ENCODE measurements at regions not wholly inside any gene's neighbourhood (a gene's known extent, or its start where the extent isn't known, plus 50 kb on each side); places are given as distances from the start of the nearest gene placed in this dataset.
"Not testable (repeated sequence)": the region's sequence is repeated elsewhere in the genome, so short reads cannot be mapped to it uniquely, and the experiment has no call there.

DNA sequence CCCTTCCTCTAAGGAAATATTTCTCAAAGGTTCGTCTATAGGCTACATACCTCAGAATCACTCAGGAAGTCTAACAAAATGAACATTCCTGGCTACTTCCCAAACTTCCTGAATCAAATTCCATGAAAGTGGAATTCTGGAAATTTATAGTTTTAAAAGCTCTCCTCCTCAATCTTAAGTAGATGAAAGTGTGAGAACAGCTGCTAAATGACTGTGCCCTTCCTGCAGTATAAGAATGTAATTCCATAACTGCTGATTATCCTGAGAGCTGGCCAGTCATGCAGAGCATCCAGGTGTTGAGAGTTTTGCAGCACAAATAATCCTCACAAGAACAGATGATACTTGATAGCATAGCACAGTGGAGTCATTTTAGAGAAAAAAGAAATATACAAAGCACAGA is 265.0 kb downstream of the KCNJ3 start:
- H3K36me3 ChIP-seq, result no peaks in the 10 kb centered on the region
- H3K27me3 ChIP-seq, result no peaks in the 10 kb centered on the region
- no peak for TF ChIP-seq CTCF (IDR thresholded peaks at IDR 0.05)
- H3K4me1 ChIP-seq, result no peaks in the 10 kb centered on the region
- no peak overlapping the region for H3K27ac ChIP-seq
- intact Hi-C loops (cut with DNase I), result no loop called here
- no peak overlapping the region for H3K4me3 ChIP-seq
- H3K9me3 ChIP-seq, result no peaks in the 10 kb centered on the region
- DNase-seq, result no peak
- no peak overlapping the region for H3K9ac ChIP-seq (ENCODE audit: low read depth in 2 of 2, low read length in 2 of 2)

DNA sequence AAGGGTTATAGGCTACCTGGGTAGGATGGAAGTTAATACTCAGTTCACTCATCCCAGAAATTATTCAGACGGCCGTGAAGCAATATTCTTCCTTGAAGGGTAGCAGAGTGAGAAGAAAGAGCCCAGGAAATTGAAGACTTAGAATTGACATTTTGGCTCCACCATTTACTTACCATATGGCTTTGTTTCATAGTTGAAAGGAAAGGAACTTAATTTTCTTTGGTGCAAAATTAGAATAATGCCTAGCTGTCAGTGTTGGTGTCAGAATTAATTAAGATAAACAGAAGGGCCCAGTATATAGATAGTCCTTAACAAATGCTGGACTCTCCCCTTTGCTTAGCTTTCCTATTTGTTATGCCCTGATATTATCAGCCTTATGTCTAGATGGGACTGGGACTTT is 263.2 kb downstream of the KCNJ3 start:
- Histone ChIP-seq H3K9ac (ENCODE audit: low read depth in 2 of 2, low read length in 2 of 2) (no peak overlapping the region), H3K4me1 (no peaks in the 10 kb centered on the region), H3K4me3 (no peak overlapping the region), H3K36me3 (no peaks in the 10 kb centered on the region), H3K27me3 (no peaks in the 10 kb centered on the region), H3K27ac (no peak overlapping the region), H3K9me3 (no peaks in the 10 kb centered on the region)
- no peak for TF ChIP-seq CTCF (IDR thresholded peaks at IDR 0.05)
- DNase-seq, result no peak
- intact Hi-C loops (cut with DNase I), result no loop called here

DNA sequence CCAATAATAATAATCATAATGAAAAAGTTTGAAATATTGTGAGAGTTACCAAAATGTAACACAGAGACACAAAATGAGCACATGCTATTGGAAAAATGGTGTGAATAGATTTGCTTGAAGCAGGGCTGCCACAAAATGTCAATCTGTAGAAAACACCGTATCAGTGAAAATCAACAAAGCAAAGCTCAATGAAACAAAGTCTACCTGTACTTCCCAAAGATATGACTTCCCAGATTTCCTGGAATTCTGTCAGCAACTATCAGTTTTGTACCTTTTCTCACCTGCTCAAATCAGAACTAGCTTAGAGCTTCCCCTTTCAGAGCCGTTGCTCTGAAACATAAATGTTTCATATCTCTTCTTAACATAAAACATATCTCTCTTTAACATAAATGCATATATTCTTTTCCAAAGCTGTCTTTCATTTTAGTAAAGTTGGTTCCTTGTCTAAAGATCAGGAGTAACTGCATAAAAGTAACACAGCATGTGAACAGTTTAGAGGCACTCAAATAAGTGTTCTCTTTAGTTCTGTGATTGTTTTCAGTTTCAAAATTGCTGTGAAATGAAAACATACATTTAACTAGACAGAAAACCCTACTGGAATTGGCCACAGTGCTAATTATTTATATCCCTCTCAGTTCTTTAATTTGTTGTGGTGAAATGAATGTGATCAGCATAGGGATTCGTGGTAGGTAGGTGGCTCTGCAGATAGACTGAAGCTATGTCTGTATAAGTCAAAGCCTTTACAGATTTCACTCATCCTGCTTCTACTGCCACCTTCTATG is 262.5 kb downstream of the KCNJ3 start:
- H3K9me3 ChIP-seq, result no peaks in the 10 kb centered on the region
- H3K9ac ChIP-seq (ENCODE audit: low read depth in 2 of 2, low read length in 2 of 2), result no peak overlapping the region
- TF ChIP-seq CTCF (IDR thresholded peaks at IDR 0.05), result no peak
- H3K27ac ChIP-seq, result no peak overlapping the region
- intact Hi-C loops (cut with DNase I), result no loop called here
- no peaks in the 10 kb centered on the region for H3K4me1 ChIP-seq
- H3K36me3 ChIP-seq, result no peaks in the 10 kb centered on the region
- H3K4me3 ChIP-seq, result no peak overlapping the region
- no peaks in the 10 kb centered on the region for H3K27me3 ChIP-seq
- DNase-seq, result no peak

- no peak for DNase-seq
- Histone ChIP-seq H3K9me3 (no peaks in the 10 kb centered on the region), H3K9ac (ENCODE audit: low read depth in 2 of 2, low read length in 2 of 2) (no peak overlapping the region), H3K27ac (no peak overlapping the region), H3K4me1 (no peaks in the 10 kb centered on the region), H3K36me3 (no peaks in the 10 kb centered on the region), H3K4me3 (no peak overlapping the region), H3K27me3 (no peaks in the 10 kb centered on the region)
- intact Hi-C loops (cut with DNase I), result no loop called here
- no peak for TF ChIP-seq CTCF (IDR thresholded peaks at IDR 0.05)
These were observed 254.0 kb downstream of the KCNJ3 start for GRCh38 chr2:154952346-154952980.

- H3K4me1 ChIP-seq; H3K4me3 ChIP-seq; H3K9ac ChIP-seq (ENCODE audit: low read depth in 2 of 2, low read length in 2 of 2); H3K9me3 ChIP-seq; H3K27ac ChIP-seq; H3K27me3 ChIP-seq; intact Hi-C loops (cut with DNase I); DNase-seq; H3K36me3 ChIP-seq: not testable (repeated sequence)
These were observed 248.9 kb downstream of the KCNJ3 start for GRCh38 chr2:154947416-154947815.

GRCh38 chr2:154945984-154946383 is 247.5 kb downstream of the KCNJ3 start:
- H3K9me3 ChIP-seq, result no peaks in the 10 kb centered on the region
- no peaks in the 10 kb centered on the region for H3K36me3 ChIP-seq
- H3K27me3 ChIP-seq, result no peaks in the 10 kb centered on the region
- intact Hi-C loops (cut with DNase I), result no loop called here
- no peak overlapping the region for H3K4me3 ChIP-seq
- no peak for DNase-seq
- no peak overlapping the region for H3K9ac ChIP-seq (ENCODE audit: low read depth in 2 of 2, low read length in 2 of 2)
- no peak overlapping the region for H3K27ac ChIP-seq
- no peaks in the 10 kb centered on the region for H3K4me1 ChIP-seq
- TF ChIP-seq CTCF (IDR thresholded peaks at IDR 0.05), result no peak
